Activated T-helper 1 cell treated with anti-CD3 and anti-CD28 coated beads, Interleukin-12 subunit alpha, Interleukin-12 subunit beta, Interleukin-2, Interleukin-4 antibody, amounts not matched to agents 30 ng/mL and 10 ng/mL and 1 ng/mL, durations not matched to agents 14 hours and 24 hours and 36 hours (primary cell): ENCODE measurements at regions not wholly inside any gene's neighbourhood (a gene's known extent, or its start where the extent isn't known, plus 50 kb on each side); places are given as distances from the start of the nearest gene placed in this dataset.
"Not testable (repeated sequence)": the region's sequence is repeated elsewhere in the genome, so short reads cannot be mapped to it uniquely, and the experiment has no call there.

ENCODE experiments used
- DNase-seq: peaks from one replicate; pipeline ENCODE4 v3.0.0; 2021; ENCODE audit warnings: low spot score
- H3K27ac Mint-ChIP-seq: one replicate; pipeline ENCODE4 v1.8.0; 2021; ENCODE audit warnings: mild to moderate bottlenecking, mixed read lengths
- H3K27me3 Mint-ChIP-seq: one replicate; pipeline ENCODE4 v1.8.0; 2022; ENCODE audit warnings: mild to moderate bottlenecking, moderate library complexity, mixed read lengths; ENCODE audit not compliant: insufficient read depth
- H3K36me3 Mint-ChIP-seq: one replicate; pipeline ENCODE4 v1.8.0; 2021; ENCODE audit warnings: low read depth, mixed read lengths
- H3K4me1 Mint-ChIP-seq: one replicate; pipeline ENCODE4 v1.8.0; 2021; ENCODE audit warnings: low read depth, mixed read lengths
- H3K4me3 Mint-ChIP-seq: one replicate; pipeline ENCODE4 v1.8.0; 2021; ENCODE audit warnings: mild to moderate bottlenecking, moderate library complexity, mixed read lengths
- H3K9me3 Mint-ChIP-seq: one replicate; pipeline ENCODE4 v1.8.0; 2021; ENCODE audit warnings: mixed read lengths
- intact Hi-C: fragments of 100-400 bp; cut with micrococcal nuclease; formaldehyde crosslinking; loops from one replicate; pipeline ENCODE4 v1.15.1; 2024

DNA sequence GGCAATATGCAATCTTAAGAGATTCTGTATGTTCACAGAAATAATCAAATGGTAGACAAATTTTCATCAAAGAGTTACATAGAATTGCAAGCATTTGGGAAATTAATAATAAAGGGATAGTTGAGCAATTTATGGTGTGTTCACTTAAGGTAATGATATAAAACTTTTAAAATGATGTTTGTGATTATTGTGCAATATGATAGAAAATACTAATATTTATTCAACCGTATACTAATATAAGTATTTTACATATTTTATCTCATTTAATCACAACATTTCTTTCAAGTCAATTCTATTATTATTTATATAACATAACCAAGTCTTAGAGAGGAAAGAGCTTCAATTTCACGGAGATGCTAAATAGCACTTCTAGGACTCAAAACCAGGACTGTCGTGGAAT, 716.8 kb upstream of the MIR17HG start:
- no peaks in the 10 kb centered on the region for H3K4me1 Mint-ChIP-seq
- no peaks in the 10 kb centered on the region for H3K9me3 Mint-ChIP-seq
- no peak overlapping the region for H3K4me3 Mint-ChIP-seq
- intact Hi-C loops, result no loop called here
- H3K27ac Mint-ChIP-seq, result no peak overlapping the region
- DNase-seq, result no peak
- no peaks in the 10 kb centered on the region for H3K36me3 Mint-ChIP-seq
- H3K27me3 Mint-ChIP-seq, result no peaks in the 10 kb centered on the region

DNA sequence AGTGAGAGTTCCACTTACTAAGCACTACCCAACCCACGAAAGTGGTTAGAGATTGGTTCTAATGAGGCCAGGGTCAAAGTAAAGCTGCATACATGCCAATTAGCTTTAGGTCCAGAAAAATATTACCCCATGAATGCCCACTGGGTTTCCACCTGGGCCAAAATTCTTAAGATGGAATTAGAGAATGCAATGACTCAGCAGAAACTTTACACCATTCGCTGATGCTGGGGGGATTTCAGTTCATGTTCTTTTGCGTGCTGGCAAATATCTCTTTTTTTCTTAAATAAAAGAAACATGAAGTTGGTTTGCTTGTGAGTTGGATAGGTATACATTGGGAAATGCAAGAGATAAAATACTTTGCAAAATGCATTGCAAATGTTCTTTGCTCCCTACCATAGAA, 715.3 kb upstream of the MIR17HG start:
- no peak overlapping the region for H3K27ac Mint-ChIP-seq
- no peaks in the 10 kb centered on the region for H3K27me3 Mint-ChIP-seq
- intact Hi-C loops, result no loop called here
- no peaks in the 10 kb centered on the region for H3K9me3 Mint-ChIP-seq
- H3K4me1 Mint-ChIP-seq, result no peaks in the 10 kb centered on the region
- H3K36me3 Mint-ChIP-seq, result no peaks in the 10 kb centered on the region
- DNase-seq, result no peak
- H3K4me3 Mint-ChIP-seq, result no peak overlapping the region

GRCh38 chr13:90633849-90634248, 713.6 kb upstream of the MIR17HG start:
- Mint-ChIP-seq H3K4me3 (no peak overlapping the region), H3K27me3 (no peaks in the 10 kb centered on the region), H3K36me3 (no peaks in the 10 kb centered on the region), H3K27ac (no peak overlapping the region), H3K4me1 (no peaks in the 10 kb centered on the region), H3K9me3 (peaks cover 4% of the 10 kb centered on the region)
- intact Hi-C loops, result no loop called here
- no peak for DNase-seq

GRCh38 chr13:90640976-90641375, 706.5 kb upstream of the MIR17HG start:
- Mint-ChIP-seq H3K27me3 (no peaks in the 10 kb centered on the region), H3K36me3 (no peaks in the 10 kb centered on the region), H3K9me3 (peaks cover 15% of the 10 kb centered on the region), H3K4me1 (no peaks in the 10 kb centered on the region), H3K27ac (no peak overlapping the region), H3K4me3 (no peak overlapping the region)
- DNase-seq, result no peak
- intact Hi-C loops, result no loop called here

DNA sequence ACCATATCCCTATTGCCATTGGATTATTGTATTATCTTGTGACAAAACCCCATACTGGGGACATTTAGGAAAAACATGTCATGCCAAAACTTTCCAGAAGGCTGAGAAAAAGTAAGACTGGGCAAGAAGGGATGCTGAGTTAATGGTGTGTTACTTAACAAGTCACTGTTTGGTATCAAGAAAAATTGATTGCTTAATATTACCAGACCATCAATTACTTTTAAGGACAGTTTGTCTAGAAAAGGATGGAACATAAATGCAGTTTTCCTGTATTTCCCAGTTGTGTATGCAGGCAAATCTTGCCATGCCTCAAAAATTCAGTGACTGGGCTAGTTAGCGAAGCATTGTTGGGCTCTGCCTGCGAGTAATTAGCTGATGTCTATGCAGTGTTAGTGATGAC, 705.6 kb upstream of the MIR17HG start:
- Mint-ChIP-seq H3K36me3 (no peaks in the 10 kb centered on the region), H3K9me3 (peaks cover 15% of the 10 kb centered on the region), H3K4me1 (no peaks in the 10 kb centered on the region), H3K4me3 (no peak overlapping the region), H3K27ac (no peak overlapping the region), H3K27me3 (no peaks in the 10 kb centered on the region)
- no peak for DNase-seq
- intact Hi-C loops, result no loop called here

- no peak for DNase-seq
- no peaks in the 10 kb centered on the region for H3K27me3 Mint-ChIP-seq
- H3K27ac Mint-ChIP-seq, result no peak overlapping the region
- peaks cover 11% of the 10 kb centered on the region for H3K9me3 Mint-ChIP-seq
- H3K4me3 Mint-ChIP-seq, result no peak overlapping the region
- no peaks in the 10 kb centered on the region for H3K36me3 Mint-ChIP-seq
- no peaks in the 10 kb centered on the region for H3K4me1 Mint-ChIP-seq
- intact Hi-C loops, result no loop called here
Observed at GRCh38 chr13:90645582-90645981, 701.9 kb upstream of the MIR17HG start.

- peaks cover 16% of the 10 kb centered on the region for H3K9me3 Mint-ChIP-seq
- no peak overlapping the region for H3K4me3 Mint-ChIP-seq
- intact Hi-C loops, result no loop called here
- no peaks in the 10 kb centered on the region for H3K27me3 Mint-ChIP-seq
- no peaks in the 10 kb centered on the region for H3K36me3 Mint-ChIP-seq
- DNase-seq, result no peak
- H3K4me1 Mint-ChIP-seq, result no peaks in the 10 kb centered on the region
- H3K27ac Mint-ChIP-seq, result no peak overlapping the region
Observed at GRCh38 chr13:90648497-90648896, 699.0 kb upstream of the MIR17HG start.

DNA sequence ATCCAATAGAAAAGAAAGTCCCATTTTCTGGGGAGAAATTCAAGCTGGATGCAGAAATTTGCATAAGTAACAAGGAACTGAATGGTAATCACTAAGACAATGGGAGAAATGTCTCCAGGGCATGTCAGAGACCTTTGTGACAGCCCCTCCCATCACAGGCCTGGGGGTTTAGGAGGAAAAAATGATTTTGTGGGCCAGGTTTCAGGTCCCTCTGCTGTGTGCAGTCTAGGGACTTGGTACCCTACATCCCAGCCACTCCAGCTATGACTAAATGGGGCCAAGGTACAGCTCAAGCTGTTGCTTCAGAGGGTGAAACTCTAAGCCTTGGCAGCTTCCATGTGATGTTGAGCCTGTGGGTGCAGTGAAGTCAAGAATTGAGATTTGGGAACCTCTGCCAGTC, 695.5 kb upstream of the MIR17HG start:
- intact Hi-C loops, result no loop called here
- Mint-ChIP-seq H3K36me3 (no peaks in the 10 kb centered on the region), H3K4me1 (no peaks in the 10 kb centered on the region), H3K9me3 (peaks cover 22% of the 10 kb centered on the region), H3K27ac (no peak overlapping the region), H3K27me3 (no peaks in the 10 kb centered on the region), H3K4me3 (no peak overlapping the region)
- no peak for DNase-seq

DNA sequence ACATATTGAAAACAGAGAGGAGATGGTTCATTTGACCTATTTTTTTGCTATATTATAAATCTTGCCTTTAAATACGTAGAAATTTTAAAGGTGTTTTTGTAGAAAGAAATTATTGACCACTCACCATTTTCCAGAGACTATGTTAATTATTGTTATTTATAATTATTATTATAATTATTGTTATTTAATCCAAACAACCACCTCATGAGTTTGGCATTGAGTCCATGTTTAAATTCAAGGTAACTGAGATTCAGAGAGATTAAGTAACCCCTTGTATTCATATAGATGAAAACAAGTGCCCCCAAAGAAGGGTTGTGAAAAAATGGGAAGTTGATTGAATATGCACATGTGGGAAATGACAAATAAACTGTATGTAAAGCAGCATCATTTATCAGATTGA, 692.5 kb upstream of the MIR17HG start:
- Mint-ChIP-seq H3K4me3 (no peak overlapping the region), H3K27me3 (no peaks in the 10 kb centered on the region), H3K36me3 (no peaks in the 10 kb centered on the region), H3K27ac (no peak overlapping the region), H3K4me1 (no peaks in the 10 kb centered on the region), H3K9me3 (peaks cover 28% of the 10 kb centered on the region)
- intact Hi-C loops, result no loop called here
- no peak for DNase-seq

DNA sequence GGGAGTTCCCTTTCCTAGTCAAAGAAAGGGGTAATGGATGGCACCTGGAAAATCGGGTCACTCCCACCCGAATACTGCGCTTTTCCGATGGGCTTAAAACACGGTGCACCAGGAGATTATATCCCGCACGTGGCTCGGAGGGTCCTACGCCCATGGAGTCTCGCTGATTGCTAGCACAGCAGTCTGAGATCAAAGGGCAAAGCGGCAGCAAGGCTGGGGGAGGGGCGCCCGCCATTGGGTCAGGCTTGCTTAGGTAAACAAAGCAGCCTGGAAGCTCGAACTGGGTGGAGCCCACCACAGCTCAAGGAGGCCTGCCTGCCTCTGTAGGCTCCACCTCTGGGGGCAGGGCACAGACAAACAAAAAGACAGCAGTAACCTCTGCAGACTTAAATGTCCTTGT, 683.3 kb upstream of the MIR17HG start:
- H3K27ac Mint-ChIP-seq, H3K36me3 Mint-ChIP-seq, H3K4me1 Mint-ChIP-seq, H3K27me3 Mint-ChIP-seq, H3K9me3 Mint-ChIP-seq, DNase-seq, H3K4me3 Mint-ChIP-seq, intact Hi-C loops: not testable (repeated sequence)

- Mint-ChIP-seq H3K4me3 (no peak overlapping the region), H3K27me3 (no peaks in the 10 kb centered on the region), H3K27ac (no peak overlapping the region), H3K36me3 (no peaks in the 10 kb centered on the region), H3K9me3 (peaks cover 16% of the 10 kb centered on the region), H3K4me1 (no peaks in the 10 kb centered on the region)
- DNase-seq, result no peak
- intact Hi-C loops, result no loop called here
Observed at GRCh38 chr13:90673746-90674145, 673.7 kb upstream of the MIR17HG start.

DNA sequence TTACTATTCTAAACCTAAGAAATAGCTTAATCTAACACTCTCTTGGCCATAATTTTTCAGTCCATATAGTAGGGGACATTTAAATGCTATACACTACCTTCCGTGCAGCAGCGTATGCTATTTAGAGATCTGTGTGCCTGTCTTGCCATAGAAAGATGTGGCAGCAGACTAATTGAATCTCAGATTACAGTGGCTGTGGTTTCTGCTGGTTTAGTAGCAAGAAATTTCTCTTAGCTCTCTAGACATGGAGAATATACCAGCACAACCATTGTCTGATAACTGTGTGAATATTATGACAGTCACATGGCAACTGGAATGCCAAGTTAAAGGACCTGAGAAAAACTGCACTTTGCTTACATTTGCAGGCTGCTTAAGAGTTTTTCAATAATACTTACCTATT, 672.4 kb upstream of the MIR17HG start:
- Mint-ChIP-seq H3K27ac (no peak overlapping the region), H3K36me3 (no peaks in the 10 kb centered on the region), H3K4me1 (no peaks in the 10 kb centered on the region), H3K4me3 (no peak overlapping the region), H3K27me3 (no peaks in the 10 kb centered on the region), H3K9me3 (peaks cover 16% of the 10 kb centered on the region)
- DNase-seq, result no peak
- intact Hi-C loops, result no loop called here

GRCh38 chr13:90680826-90681225, 666.7 kb upstream of the MIR17HG start:
- Mint-ChIP-seq H3K9me3 (no peaks in the 10 kb centered on the region), H3K27ac (no peak overlapping the region), H3K4me1 (no peaks in the 10 kb centered on the region), H3K4me3 (no peak overlapping the region), H3K36me3 (no peaks in the 10 kb centered on the region), H3K27me3 (no peaks in the 10 kb centered on the region)
- DNase-seq, result no peak
- intact Hi-C loops, result no loop called here

GRCh38 chr13:90683711-90684131, 663.8 kb upstream of the MIR17HG start:
- H3K27ac Mint-ChIP-seq, result no peak overlapping the region
- H3K36me3 Mint-ChIP-seq, result no peaks in the 10 kb centered on the region
- no peak for DNase-seq
- H3K4me3 Mint-ChIP-seq, result no peak overlapping the region
- no peaks in the 10 kb centered on the region for H3K9me3 Mint-ChIP-seq
- no peaks in the 10 kb centered on the region for H3K27me3 Mint-ChIP-seq
- no peaks in the 10 kb centered on the region for H3K4me1 Mint-ChIP-seq
- intact Hi-C loops, result no loop called here
